T-helper 17 cell (primary cell): ENCODE measurements at regions not wholly inside any gene's neighbourhood (a gene's known extent, or its start where the extent isn't known, plus 50 kb on each side); places are given as distances from the start of the nearest gene placed in this dataset.

Source experiments
- ATAC-seq: fragments of 150-1000 bp; cut with Tn5 transposase; 2 replicates; pipeline ENCODE4 v1.10.0; 2021; ENCODE audit warnings: mild to moderate bottlenecking, moderate library complexity
- DNase-seq, 3 donors: peaks; one replicate each; pipeline versions ENCODE4 v3.0.0 to v3.0.0-alpha.2; 2020 to 2021
- H3K9me3 ChIP-seq: one replicate; pipeline ENCODE4 v1.7.0; 2013; ENCODE audit warnings: low read length, mild to moderate bottlenecking; ENCODE audit not compliant: control insufficient read depth, poor library complexity, severe bottlenecking
- H3K27ac Mint-ChIP-seq: one replicate; pipeline ENCODE4 v1.8.0; 2022; ENCODE audit warnings: mild to moderate bottlenecking, moderate library complexity, mixed read lengths
- H3K27me3 Mint-ChIP-seq: one replicate; pipeline ENCODE4 v1.8.0; 2022; ENCODE audit warnings: mixed read lengths
- H3K36me3 Mint-ChIP-seq: one replicate; pipeline ENCODE4 v1.8.0; 2022; ENCODE audit warnings: low read depth, mixed read lengths
- H3K4me1 Mint-ChIP-seq: one replicate; pipeline ENCODE4 v1.8.0; 2022; ENCODE audit warnings: mild to moderate bottlenecking, mixed read lengths
- H3K4me3 Mint-ChIP-seq: one replicate; pipeline ENCODE4 v1.8.0; 2022; ENCODE audit warnings: mild to moderate bottlenecking, moderate library complexity, mixed read lengths

DNA sequence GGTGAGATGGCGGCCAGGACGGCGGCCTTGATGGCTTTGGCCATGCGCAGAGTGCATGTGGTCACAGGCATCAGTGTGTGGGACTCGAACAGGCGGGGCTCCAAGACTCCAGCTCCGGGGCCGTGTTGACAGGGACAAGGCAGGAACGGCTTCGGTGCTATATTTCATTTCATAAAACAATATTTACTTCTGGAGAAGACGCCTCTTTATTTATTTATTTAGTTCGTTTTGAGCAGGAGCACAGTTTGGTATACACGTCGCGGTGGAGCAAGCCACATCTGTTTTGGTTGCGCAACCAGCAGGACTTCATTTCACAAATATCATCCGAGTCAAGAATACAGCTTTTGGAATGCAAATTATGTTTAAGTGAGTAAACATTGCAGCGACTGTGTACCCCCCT, 166.7 kb upstream of the TSHZ3 start:
- Mint-ChIP-seq H3K27me3 (peaks cover 19% of the 10 kb centered on the region), H3K36me3 (no peaks in the 10 kb centered on the region), H3K27ac (no peak overlapping the region), H3K4me3 (no peak overlapping the region), H3K4me1 (no peaks in the 10 kb centered on the region)
- DNase-seq (no peak), ATAC-seq (no peak)
- peaks cover 3% of the 10 kb centered on the region for H3K9me3 ChIP-seq

DNA sequence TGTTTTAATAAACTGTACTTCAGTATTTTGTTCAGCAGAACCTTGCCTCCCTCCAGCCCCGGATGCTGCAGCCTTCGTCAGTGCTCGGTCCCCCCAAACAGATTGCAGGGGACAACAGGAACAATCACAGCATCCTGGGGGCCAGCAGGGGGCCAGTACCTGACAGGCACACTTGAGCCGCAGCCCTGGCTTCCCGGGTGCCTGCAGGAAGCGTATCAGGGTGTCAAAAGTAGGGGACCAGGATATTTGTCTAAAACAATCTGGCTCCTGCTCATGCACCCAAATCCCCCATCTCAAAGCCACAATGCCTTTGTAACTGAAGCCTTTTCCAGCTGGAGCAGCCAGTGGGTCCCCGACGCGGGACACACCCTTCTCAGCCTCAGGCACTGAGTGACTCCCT, 167.5 kb upstream of the TSHZ3 start:
- Mint-ChIP-seq H3K36me3 (no peaks in the 10 kb centered on the region), H3K4me1 (no peaks in the 10 kb centered on the region), H3K4me3 (no peak overlapping the region), H3K27ac (no peak overlapping the region), H3K27me3 (peaks cover 11% of the 10 kb centered on the region)
- ATAC-seq (no peak), DNase-seq (no peak)
- H3K9me3 ChIP-seq, result peaks cover 3% of the 10 kb centered on the region

DNA sequence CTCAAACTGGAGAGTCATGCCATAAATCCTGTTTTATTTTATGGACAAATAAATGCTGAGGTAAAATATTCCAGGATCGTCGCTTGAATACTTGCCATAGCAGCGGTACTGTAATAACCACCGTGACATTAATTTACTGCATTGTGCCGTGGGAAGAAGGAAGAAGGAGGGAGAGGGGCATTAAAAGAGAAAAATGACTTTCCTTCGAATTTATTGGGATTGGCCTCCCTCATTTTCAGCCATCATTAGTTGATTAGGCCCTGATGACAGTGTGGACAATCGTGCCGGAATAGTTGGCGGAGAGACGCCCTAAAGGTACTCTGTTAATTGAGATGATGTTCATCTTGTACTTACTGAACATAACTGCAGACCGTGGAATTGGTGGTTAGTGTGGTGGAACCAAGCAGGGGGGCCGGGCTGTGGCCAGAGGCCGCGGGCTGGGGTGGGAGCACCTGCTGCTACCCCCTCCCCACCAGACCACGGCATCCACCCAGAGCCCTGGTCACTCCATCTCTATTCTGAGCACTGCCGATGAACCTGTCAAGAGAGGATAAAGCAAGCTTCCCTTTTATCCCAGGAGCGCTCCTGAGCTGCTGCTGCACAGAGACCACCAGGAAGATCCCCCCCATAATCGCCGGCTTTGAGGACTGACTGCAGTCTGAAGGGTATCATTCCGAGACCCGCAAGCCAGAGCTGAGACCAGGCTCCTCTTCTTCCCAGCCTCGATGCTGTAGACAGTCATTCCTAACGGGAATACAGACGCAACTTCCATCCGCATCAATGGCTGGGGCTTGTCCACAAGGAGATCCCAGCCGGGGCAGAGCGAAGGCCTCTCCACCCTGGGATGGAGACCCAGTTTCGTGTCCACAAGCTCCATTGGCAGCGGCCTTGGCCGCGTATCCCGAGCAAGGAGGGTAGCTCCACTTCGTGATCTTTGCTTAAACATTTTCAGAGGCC, 168.3 kb upstream of the TSHZ3 start:
- ATAC-seq, result no peak
- no peak overlapping the region for H3K4me3 Mint-ChIP-seq
- H3K36me3 Mint-ChIP-seq, result no peaks in the 10 kb centered on the region

DNA sequence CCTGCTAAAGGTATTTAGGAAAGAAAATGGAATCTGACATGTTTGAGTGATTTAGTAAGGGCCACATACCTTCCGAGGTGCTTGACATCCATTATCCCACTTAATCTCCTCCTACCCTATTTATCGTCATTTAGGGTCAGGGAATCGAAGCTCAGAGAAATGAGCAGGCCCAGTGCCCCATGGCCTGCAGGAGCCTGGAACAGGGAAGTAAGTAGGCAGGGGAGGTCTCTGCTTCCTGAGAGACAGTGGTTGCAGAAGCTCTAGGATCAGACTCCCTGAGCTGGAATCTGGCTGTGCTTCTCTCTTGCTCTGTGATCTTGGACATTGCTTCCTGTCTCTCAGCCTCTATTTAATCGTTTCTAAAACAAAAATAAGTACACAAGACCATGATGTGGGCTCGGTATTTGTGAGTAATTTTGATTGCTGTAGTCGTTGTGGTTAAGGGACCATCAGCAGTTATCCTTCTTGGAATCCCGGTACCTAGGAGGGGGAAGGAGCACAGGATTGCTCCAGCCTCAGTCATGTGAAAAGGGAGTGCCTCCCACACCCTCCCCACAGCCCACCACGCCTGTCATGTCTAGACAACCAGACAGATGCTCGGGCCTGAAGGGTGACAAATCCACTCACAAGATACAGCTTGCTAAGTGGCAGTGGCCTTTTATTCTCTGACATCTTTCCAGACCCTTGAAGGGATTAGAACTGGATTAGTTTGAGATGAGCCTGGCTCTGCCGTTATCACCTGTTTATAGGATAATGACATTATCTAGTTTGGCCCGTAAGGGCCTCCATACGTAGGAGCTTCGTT, 169.2 kb upstream of the TSHZ3 start:
- DNase-seq (no peak), ATAC-seq (no peak)
- no peak overlapping the region for H3K27ac Mint-ChIP-seq
- H3K4me1 Mint-ChIP-seq, result no peaks in the 10 kb centered on the region
- no peaks in the 10 kb centered on the region for H3K36me3 Mint-ChIP-seq
- no peak overlapping the region for H3K4me3 Mint-ChIP-seq
- peaks cover 10% of the 10 kb centered on the region for H3K27me3 Mint-ChIP-seq
- H3K9me3 ChIP-seq, result peaks cover 3% of the 10 kb centered on the region

More for the DNA sequence above, 168.3 kb upstream of the TSHZ3 start:
- H3K9me3 ChIP-seq, result peaks cover 3% of the 10 kb centered on the region
- Mint-ChIP-seq H3K27me3 (peaks cover 10% of the 10 kb centered on the region), H3K4me1 (no peaks in the 10 kb centered on the region), H3K27ac (no peak overlapping the region)
- DNase-seq, result no peak

DNA sequence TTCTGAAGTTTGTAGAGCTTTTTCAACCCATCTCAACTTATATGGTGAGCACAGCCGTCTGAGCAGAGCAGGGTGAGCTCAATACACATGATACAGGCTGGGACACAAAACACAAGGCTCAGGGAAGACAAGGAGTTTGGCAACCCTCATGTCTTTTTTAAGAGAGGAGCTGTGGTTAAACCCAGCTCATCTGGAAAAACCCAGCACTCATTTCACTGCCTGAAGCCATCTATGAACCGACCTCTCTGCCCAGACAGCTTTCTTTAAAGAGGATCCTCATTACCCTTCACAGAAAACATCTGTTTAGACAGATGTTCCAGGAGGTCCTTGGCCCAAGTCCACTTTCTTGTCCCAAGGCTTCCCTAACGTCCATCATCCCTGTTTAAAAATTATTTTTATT, 170.0 kb upstream of the TSHZ3 start:
- no peaks in the 10 kb centered on the region for H3K36me3 Mint-ChIP-seq
- peaks cover 3% of the 10 kb centered on the region for H3K9me3 ChIP-seq
- no peak overlapping the region for H3K27ac Mint-ChIP-seq
- H3K4me1 Mint-ChIP-seq, result no peaks in the 10 kb centered on the region
- ATAC-seq, result no peak
- no peak overlapping the region for H3K4me3 Mint-ChIP-seq
- DNase-seq, result no peak
- peaks cover 4% of the 10 kb centered on the region for H3K27me3 Mint-ChIP-seq

DNA sequence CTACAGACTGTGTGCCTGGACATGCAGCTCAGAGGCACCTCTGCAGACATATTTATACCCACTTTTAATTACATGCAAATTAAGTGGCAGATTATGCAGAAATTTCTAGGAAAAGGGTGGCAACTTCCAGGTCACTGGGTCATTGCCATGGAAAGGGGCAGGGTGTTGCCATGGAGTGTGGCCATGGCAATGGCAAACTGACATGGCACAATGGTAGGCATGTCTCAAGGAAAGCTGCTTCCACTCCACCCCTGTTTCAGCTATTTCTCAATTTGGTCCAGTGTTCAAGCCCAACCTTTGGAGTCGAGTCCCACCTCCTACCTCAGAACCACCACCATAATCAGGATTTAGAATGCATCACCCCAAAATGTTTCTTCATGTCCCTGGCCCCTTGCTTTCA, 170.7 kb upstream of the TSHZ3 start:
- Mint-ChIP-seq H3K27me3 (no peaks in the 10 kb centered on the region), H3K4me1 (no peaks in the 10 kb centered on the region), H3K36me3 (no peaks in the 10 kb centered on the region), H3K27ac (no peak overlapping the region), H3K4me3 (no peak overlapping the region)
- no peak for ATAC-seq
- DNase-seq, result no peak
- peaks cover 3% of the 10 kb centered on the region for H3K9me3 ChIP-seq

DNA sequence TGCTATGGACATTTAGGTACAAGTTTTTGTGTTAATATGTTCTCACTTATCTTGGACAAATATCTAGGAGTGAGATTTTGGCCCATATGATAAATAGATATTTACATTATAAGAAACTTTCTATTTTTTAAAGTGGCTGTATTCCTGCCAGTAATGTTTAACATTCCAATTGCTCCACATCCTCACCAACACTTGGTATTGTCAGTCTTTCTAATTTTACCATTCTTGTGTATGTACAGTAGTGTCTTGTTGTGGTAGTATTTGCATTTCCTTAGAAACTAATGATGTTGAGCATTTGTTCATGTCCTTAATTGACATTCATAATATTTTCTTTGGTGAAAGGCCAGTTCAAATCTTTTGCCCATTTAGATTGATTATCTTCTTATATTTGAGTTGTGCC, 171.4 kb upstream of the TSHZ3 start:
- ATAC-seq (no peak), DNase-seq (no peak)
- H3K9me3 ChIP-seq, result peaks cover 3% of the 10 kb centered on the region
- H3K36me3 Mint-ChIP-seq, result no peaks in the 10 kb centered on the region
- H3K27me3 Mint-ChIP-seq, result no peaks in the 10 kb centered on the region
- H3K4me1 Mint-ChIP-seq, result no peaks in the 10 kb centered on the region
- H3K27ac Mint-ChIP-seq, result no peak overlapping the region
- H3K4me3 Mint-ChIP-seq, result no peak overlapping the region

DNA sequence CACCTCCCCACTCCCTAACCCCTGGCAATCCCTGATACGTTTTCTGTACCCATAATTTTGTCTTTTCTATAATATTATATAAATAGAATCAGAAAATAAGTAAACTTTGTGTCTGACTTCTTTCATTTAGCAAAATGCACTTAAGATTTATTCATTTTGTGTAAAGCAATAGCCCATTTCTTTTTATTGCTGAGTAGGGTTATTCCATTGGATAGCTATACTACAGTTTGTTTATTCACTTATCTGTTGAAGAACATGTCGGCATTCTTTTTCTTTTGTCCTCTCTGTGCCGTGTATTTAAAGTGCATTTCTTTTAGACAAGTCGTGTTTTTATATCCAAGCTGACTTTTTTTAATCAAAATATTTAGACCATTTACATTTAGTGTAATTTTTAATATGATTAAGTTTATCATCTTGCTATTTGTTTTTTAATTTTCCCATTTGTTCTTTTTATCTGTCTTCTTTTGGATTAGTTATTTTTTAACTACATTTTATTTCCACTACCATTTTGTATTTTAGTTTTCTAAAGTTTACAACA, 176.4 kb upstream of the TSHZ3 start:
- Mint-ChIP-seq H3K4me1 (no peaks in the 10 kb centered on the region), H3K27ac (no peak overlapping the region), H3K4me3 (no peak overlapping the region), H3K27me3 (no peaks in the 10 kb centered on the region), H3K36me3 (no peaks in the 10 kb centered on the region)
- H3K9me3 ChIP-seq, result peaks cover 2% of the 10 kb centered on the region
- DNase-seq (no peak), ATAC-seq (no peak)

DNA sequence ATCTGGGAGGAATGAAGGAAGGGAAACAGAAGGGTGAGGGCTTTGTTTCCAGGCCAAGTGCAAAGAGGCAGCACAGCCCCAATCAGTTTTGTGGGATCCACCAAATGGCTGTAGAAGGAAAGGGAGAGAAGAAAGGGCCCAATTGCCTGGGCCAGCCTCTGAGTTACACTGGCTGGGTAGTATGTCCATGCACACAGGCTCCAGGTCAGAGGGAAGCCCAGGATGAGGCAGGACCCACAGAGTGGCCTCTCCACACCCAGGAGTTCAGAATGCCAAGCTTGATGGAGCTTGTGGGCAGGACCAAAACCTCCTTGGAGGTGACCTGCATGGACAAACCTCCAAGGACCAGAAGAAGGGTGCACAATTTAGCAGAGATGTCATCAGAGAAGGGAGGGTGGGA, 178.2 kb upstream of the TSHZ3 start:
- H3K4me1 Mint-ChIP-seq, result no peaks in the 10 kb centered on the region
- no peak overlapping the region for H3K27ac Mint-ChIP-seq
- H3K4me3 Mint-ChIP-seq, result no peak overlapping the region
- H3K9me3 ChIP-seq, result no peaks in the 10 kb centered on the region
- no peak for ATAC-seq
- no peak for DNase-seq
- peaks cover 7% of the 10 kb centered on the region for H3K27me3 Mint-ChIP-seq
- H3K36me3 Mint-ChIP-seq, result no peaks in the 10 kb centered on the region

DNA sequence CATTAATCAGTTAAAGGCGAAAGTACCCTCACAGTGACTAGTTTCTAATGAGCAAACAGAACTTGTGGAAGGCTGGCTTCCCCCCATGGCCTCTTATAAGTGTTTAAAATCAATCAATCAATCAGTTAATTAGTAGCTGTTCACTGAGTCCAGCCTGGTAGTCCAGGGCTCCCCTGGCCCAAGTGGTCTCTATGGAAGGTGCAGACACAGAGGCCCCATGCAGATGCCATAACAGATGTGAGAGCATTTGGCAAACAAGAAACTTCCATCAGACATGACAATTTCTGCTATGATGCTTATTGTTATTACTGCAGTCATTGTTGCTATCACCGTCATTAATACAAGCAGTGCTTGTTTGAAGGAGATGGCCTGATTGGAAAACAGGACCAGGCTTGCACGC, 179.0 kb upstream of the TSHZ3 start:
- Mint-ChIP-seq H3K27ac (no peak overlapping the region), H3K4me1 (no peaks in the 10 kb centered on the region), H3K36me3 (no peaks in the 10 kb centered on the region), H3K4me3 (no peak overlapping the region), H3K27me3 (peaks cover 7% of the 10 kb centered on the region)
- no peak for DNase-seq
- H3K9me3 ChIP-seq, result no peaks in the 10 kb centered on the region
- ATAC-seq, result no peak

DNA sequence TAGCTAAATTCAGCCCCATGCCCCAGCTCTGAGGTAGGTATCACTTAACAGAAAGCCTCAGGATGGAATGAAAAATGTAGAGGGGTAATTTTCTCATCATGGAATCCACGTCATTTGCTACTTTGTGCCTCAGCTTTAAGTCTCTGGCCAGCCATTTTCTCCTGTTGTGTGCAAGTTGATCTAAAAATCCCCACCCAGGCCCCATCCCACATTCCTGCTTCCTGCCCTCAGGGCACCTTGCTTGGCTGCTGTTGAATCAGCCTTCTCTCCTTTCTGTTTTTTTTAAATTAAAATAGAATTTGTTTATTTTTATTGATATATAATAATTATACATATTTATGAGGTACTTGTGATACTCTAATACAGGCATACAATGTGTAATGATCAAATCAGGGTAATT, 179.9 kb upstream of the TSHZ3 start:
- H3K27me3 Mint-ChIP-seq, result peaks cover 7% of the 10 kb centered on the region
- H3K27ac Mint-ChIP-seq, result no peak overlapping the region
- DNase-seq (no peak), ATAC-seq (no peak)
- H3K36me3 Mint-ChIP-seq, result no peaks in the 10 kb centered on the region
- H3K9me3 ChIP-seq, result no peaks in the 10 kb centered on the region
- H3K4me1 Mint-ChIP-seq, result no peaks in the 10 kb centered on the region
- H3K4me3 Mint-ChIP-seq, result no peak overlapping the region

DNA sequence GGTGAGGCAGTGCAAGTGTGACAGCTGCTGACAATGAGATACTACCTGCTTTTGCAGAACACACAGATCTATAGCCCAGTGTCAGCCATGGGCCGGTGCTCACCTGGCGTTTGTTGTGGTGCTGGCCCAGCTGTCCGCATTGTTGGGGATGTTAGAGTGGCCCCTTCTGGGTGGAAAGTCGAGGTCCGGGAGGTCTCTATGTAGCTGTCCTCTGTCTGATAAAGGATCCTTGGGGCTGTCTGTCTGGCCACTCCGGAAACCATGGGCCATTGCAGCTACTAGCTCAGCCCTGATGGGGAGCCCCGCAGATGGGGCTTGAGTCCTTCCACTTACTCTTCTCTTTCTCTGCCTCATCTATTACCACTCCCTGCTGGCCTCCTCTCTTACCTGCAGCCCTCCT, 181.5 kb upstream of the TSHZ3 start:
- H3K27me3 Mint-ChIP-seq, result peaks cover 16% of the 10 kb centered on the region
- DNase-seq (no peak), ATAC-seq (no peak)
- no peak overlapping the region for H3K4me3 Mint-ChIP-seq
- no peaks in the 10 kb centered on the region for H3K36me3 Mint-ChIP-seq
- no peaks in the 10 kb centered on the region for H3K4me1 Mint-ChIP-seq
- H3K9me3 ChIP-seq, result no peaks in the 10 kb centered on the region
- H3K27ac Mint-ChIP-seq, result no peak overlapping the region

DNA sequence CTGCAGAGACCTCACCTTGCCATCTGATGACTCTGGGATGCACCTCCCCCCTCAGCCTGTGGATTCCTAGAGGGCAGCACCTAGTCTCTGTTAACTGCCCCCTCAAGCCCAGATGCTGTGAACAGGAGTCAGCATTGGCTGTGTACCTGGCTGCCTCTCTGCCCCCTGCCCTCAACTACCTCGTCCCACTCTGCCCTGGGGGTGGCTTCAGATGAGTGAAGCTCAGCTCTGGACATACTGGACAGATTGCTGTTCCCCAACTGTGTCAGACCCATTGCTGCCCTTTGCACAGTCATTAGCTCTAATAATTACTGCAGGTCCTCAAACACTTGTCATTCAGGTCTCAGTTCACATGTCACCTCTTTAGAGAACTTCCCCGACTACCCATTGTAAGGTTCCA, 182.1 kb upstream of the TSHZ3 start:
- peaks cover 20% of the 10 kb centered on the region for H3K27me3 Mint-ChIP-seq
- no peaks in the 10 kb centered on the region for H3K9me3 ChIP-seq
- no peak overlapping the region for H3K4me3 Mint-ChIP-seq
- no peak overlapping the region for H3K27ac Mint-ChIP-seq
- no peaks in the 10 kb centered on the region for H3K36me3 Mint-ChIP-seq
- DNase-seq, result no peak
- no peaks in the 10 kb centered on the region for H3K4me1 Mint-ChIP-seq
- ATAC-seq, result no peak
